HEK293T (cell line): ENCODE measurements at regions not wholly inside any gene's neighbourhood (a gene's known extent, or its start where the extent isn't known, plus 50 kb on each side); places are given as distances from the start of the nearest gene placed in this dataset.

Experiments used
- ARNT ChIP-seq: fragments of 450-650 bp; IDR thresholded peaks from 2 replicates; pipeline ENCODE4 v1.6.1; 2017; ENCODE audit warnings: mild to moderate bottlenecking
- ELF4 ChIP-seq: fragments of 450-650 bp; IDR thresholded peaks from 2 replicates; pipeline ENCODE4 v1.6.1; 2017; ENCODE audit warnings: antibody characterized with exemption
- FOXA1 ChIP-seq: fragments of 450-650 bp; IDR thresholded peaks from 2 replicates; pipeline ENCODE4 v1.6.1; 2016; ENCODE audit warnings: mild to moderate bottlenecking
- FOXK2 ChIP-seq: fragments of 450-650 bp; IDR thresholded peaks from 2 replicates; pipeline ENCODE4 v1.6.1; 2016; ENCODE audit warnings: mild to moderate bottlenecking
- FOXM1 ChIP-seq: fragments of 450-650 bp; IDR thresholded peaks from 2 replicates; pipeline ENCODE4 v1.6.1; 2017; ENCODE audit warnings: mild to moderate bottlenecking, borderline replicate concordance
- LEF1 ChIP-seq: fragments of 450-650 bp; IDR thresholded peaks from 2 replicates; pipeline ENCODE4 v1.6.1; 2017; ENCODE audit warnings: mild to moderate bottlenecking, borderline replicate concordance
- NFRKB ChIP-seq: fragments of 450-650 bp; IDR thresholded peaks from 2 replicates; pipeline ENCODE4 v1.6.1; 2016; ENCODE audit warnings: mild to moderate bottlenecking, moderate library complexity
- PKNOX1 ChIP-seq: fragments of 450-650 bp; IDR thresholded peaks from 2 replicates; pipeline ENCODE4 v1.6.1; 2016
- SP1 ChIP-seq: fragments of 450-650 bp; IDR thresholded peaks from 2 replicates; pipeline ENCODE4 v1.6.1; 2017
- SUZ12 ChIP-seq: fragments of 450-650 bp; IDR thresholded peaks from 2 replicates; pipeline ENCODE4 v1.6.1; 2016; ENCODE audit warnings: mild to moderate bottlenecking
- TARDBP ChIP-seq: fragments of 450-650 bp; IDR thresholded peaks from 2 replicates; pipeline ENCODE4 v1.6.1; 2016

GRCh38 chr14:42095155-42095554, 488.5 kb downstream of the LRFN5 start:
- no peak for TF ChIP-seq ARNT
- no peak for TF ChIP-seq SUZ12
- no peak for TF ChIP-seq FOXM1
- no peak for TF ChIP-seq SP1
- no peak for TF ChIP-seq ELF4
- no peak for TF ChIP-seq FOXA1
- no peak for TF ChIP-seq FOXK2
- TF ChIP-seq NFRKB: no peak
- TF ChIP-seq LEF1: no peak
- TF ChIP-seq PKNOX1: no peak
- no peak for TF ChIP-seq TARDBP
